ENCODE measurements at regions not wholly inside any gene's neighbourhood (a gene's known extent, or its start where the extent isn't known, plus 50 kb on each side); places are given as distances from the start of the nearest gene placed in this dataset.

DNA sequence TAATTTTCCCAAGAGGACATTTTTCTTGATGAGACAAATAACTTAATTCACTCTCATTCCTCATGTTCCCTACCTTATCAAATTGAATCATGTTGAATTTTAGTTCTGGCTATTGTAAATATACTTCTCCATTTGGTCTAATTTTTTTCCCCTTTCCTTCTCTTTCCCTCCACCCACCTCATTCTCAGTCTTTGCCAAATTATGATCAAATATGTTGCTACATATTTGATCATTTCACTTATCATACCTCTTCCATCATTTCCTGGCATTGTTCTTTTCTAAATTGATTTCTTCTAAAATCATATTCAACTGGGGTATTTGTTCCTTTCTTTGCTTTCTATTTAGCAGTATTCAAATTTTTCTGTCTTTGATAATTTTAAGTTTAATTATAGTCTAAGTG, 52.3 kb downstream of the HDGFL1 start:
- FAIRE-seq (no peak), DNase-seq (ENCODE audit: extremely low spot score, insufficient read length, low read depth) (no peak)

DNA sequence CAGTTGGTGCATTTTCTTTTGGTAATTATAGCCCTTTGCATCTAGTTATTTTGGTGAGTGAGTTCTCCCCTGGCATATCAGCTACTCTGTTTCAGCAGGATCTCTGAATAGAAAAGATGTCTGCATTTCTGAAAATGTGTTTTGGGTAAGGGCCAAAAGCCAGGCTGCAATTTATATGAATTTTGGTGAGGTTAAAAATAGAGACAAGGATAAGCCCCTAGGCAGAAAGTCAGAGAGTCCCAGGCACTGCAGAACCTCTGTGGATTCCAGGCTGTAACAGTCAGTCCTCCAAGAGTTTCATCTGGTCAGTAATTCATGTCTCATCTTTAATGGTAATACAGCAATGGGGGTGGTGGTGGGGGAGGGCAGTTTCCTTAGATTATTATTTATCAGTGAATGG, 53.0 kb downstream of the HDGFL1 start:
- DNase-seq (ENCODE audit: extremely low spot score, insufficient read length, low read depth) (no peak), FAIRE-seq (no peak)

GRCh38 chr6:22622813-22623212, 53.4 kb downstream of the HDGFL1 start:
- FAIRE-seq, result no peak
- DNase-seq (ENCODE audit: extremely low spot score, insufficient read length, low read depth), result no peak

GRCh38 chr6:22627644-22628043, 58.3 kb downstream of the HDGFL1 start:
- DNase-seq (ENCODE audit: extremely low spot score, insufficient read length, low read depth), result no peak
- FAIRE-seq, result no peak

DNA sequence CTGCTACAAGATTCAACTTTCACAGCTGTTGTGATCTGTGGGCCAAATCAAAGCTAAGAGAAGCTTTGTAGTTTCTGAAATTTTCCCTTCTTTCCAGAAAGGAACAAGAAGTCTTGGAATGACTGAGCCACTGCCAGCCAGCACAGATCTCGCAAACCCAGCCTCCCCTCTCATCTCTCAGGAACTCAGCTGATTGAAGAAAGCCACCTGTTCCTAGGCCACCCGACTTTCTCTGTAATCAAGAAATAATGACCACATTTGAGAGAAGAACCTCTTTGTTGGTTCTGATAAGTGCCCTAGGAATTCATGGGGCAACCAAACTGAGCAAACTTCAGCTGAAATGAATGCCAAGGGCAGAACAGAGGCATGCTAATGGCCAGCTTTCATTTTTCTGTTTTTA, 61.7 kb downstream of the HDGFL1 start:
- FAIRE-seq (no peak), DNase-seq (ENCODE audit: extremely low spot score, insufficient read length, low read depth) (no peak)

GRCh38 chr6:22632581-22633145, 63.3 kb downstream of the HDGFL1 start:
- FAIRE-seq (no peak), DNase-seq (ENCODE audit: extremely low spot score, insufficient read length, low read depth) (no peak)

GRCh38 chr6:22636452-22636851, 67.1 kb downstream of the HDGFL1 start:
- DNase-seq (ENCODE audit: extremely low spot score, insufficient read length, low read depth) (no peak), FAIRE-seq (no peak)

DNA sequence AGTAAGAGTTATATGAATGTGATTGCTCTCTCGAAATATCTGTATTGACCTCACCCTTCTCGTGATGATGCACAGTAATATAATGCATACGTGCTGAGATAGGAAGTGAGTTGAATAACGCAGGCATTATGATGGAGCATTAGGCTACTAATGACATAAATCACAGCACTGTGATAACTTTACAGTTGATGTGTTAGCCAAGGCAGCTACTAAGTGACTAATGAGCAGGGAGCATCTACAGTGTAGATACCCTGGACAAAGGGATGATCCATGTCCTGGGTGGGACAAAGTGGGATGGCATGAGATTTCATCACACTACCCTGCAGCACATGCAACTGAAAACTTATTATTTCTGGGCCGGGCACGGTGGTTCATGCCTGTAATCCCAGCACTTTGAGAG, 68.4 kb downstream of the HDGFL1 start:
- FAIRE-seq (no peak), DNase-seq (ENCODE audit: extremely low spot score, insufficient read length, low read depth) (no peak)

DNA sequence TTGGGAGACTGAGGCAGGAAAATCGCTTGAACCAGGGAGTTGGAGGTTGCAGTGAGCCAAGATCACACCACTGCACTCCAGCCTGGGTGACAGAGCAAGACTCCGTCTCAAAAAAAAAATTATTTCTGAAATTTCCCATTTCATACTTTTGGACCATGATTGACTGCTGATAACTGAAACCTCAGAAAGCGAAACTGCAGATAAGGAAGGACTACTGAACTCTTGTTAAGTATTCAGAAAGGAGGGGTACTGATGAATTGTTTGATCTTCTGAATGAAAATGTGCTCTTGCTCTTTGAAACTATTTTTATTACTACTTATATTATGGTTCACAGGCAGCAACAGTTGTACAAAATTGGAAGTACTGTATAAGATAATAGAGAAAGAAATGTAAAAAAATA, 69.0 kb downstream of the HDGFL1 start:
- no peak for FAIRE-seq

DNA sequence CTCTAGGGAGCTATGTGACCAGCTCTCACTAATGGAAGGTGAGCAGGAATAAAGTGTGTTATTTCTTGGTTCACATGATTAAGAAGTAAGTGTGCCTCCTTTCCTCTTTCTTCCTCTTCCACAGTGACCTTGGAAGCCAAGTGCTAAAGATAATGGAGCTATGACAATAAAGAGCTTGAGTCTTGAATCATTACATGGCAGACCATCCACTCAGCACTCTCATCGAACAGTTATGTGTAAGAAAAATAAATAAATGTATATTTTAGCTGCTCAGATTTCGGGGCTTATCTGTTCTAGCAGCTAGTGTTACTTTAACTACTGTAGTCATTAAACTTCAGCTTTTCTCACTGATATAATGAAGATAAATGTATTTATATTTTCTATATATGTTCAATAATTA, 72.9 kb downstream of the HDGFL1 start:
- FAIRE-seq (no peak), DNase-seq (ENCODE audit: extremely low spot score, insufficient read length, low read depth) (no peak)

More for the DNA sequence above, 69.0 kb downstream of the HDGFL1 start:
- no peak for DNase-seq (ENCODE audit: extremely low spot score, insufficient read length, low read depth)

DNA sequence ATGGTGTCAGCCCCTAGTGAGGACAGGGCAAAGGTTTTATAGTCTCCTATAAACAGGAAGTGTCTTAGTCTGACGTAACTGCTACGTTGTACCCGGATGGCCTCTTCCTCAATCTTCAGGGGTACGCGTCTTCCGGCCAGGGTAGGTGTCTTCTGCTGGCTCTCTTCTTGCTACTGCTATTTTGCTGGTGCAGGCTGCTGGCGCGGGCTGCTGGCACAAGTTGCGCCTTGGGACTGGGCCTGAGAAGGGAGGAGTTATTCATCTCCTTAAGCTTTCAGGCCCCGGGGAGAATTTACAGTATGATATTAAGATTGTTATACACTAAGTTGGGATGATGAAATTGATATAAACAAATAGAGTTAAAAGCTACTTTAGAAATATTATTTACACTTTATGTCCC, 74.4 kb downstream of the HDGFL1 start:
- no peak for FAIRE-seq

GRCh38 chr6:22647719-22648118, 78.4 kb downstream of the HDGFL1 start:
- DNase-seq (ENCODE audit: extremely low spot score, insufficient read length, low read depth), result no peak
- FAIRE-seq, result no peak

More for the DNA sequence above, 74.4 kb downstream of the HDGFL1 start:
- no peak for DNase-seq (ENCODE audit: extremely low spot score, insufficient read length, low read depth)

DNA sequence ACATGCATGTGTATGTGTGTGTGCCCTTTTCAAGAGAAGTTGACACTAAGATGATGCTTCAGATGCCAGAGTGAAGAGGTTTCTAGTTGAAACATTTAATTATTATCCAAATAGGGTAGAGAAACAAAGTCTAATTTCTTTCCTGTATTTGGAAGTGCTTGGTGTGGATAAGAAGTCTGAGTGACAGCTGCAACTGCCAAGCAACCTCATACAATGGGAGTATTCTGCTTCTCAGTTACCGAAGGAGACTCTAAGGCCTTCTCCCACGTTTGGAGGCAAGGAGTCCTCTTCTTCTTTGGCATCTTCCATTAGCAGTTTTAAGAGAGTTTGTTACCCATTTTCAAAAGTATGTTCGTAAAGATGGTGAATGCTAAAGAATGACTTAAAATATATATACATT, 82.4 kb downstream of the HDGFL1 start:
- DNase-seq (ENCODE audit: extremely low spot score, insufficient read length, low read depth) (no peak), FAIRE-seq (no peak)

- FAIRE-seq (no peak), DNase-seq (ENCODE audit: extremely low spot score, insufficient read length, low read depth) (no peak)
Measured at GRCh38 chr6:22653980-22654610, 84.7 kb downstream of the HDGFL1 start.

DNA sequence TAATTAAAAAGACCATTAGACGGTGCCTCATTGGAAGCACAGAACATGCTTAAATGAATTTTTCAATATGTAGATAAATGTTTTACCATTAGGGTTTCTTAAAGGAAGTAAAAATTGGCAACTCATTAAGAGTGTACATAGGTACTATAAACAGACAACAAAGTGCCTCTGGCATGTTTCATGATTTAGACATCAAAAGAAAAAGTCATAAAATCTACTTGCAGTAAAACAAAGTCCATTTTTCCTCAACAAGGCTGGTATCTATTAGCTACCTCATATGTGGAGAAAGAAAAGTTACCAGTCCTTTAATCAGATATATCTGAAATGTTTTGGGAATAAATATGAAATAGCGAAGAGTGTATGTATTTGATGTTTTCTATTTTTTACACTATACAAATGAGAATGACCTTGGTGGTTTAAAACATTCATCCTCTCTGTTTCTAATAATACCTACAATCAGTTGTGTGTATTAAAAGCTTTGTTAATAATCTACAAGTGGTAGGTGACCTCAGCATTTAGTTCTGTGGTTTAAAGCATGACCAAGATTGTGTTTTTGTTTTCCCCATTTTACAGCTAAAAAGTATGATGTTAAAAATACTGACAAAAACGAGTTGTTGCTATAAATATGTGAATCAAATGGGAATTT, 87.5 kb downstream of the HDGFL1 start:
- FAIRE-seq (no peak), DNase-seq (ENCODE audit: extremely low spot score, insufficient read length, low read depth) (no peak)

DNA sequence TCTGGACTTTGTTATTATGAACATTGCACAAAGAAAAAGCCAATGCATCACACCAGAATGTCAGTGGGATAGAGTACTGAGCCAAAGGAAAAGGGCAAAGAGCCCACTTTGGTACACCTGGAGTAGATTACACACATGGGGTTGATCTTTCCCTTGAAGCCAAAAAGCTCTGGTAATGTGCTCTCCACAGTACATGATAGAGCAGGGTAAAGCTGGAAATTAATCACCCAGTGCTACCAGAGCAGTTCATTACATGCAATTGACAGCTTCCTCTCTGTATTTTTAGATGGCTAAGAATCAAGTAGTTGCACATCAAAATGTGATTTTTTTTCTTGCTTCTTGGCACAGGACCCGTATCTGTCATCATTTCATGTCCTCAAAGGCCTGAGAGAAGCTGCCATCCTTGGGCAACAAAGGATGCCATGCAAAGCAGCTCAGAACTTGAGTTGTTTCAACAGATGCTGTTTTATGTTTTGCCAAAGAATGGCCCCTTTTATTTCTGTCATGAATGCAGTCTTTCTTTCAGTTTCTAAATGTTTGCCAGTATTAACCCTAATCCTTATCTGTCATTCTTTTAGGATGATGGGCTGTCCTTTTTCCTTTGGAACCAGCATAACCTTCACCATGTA, 88.1 kb downstream of the HDGFL1 start:
- FAIRE-seq (no peak), DNase-seq (ENCODE audit: extremely low spot score, insufficient read length, low read depth) (no peak)

DNA sequence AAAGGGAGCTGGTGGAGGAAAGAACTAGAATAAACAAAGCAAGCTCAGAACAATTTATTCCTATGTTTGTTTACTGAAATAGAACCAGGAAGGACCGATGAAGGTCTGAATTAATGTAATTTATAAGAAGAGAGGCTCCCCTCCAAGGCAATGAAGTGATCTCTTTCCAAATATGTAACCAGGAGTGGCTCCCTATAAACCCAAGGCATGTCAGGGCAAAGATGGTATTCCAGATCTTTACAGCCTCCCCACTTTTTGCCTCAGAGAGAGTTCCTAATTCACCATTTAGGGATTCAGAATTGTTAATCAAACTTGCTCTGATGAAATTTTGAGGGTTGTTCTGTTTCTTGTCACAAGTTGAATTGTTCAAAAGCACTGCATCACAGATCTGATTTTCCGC, 88.8 kb downstream of the HDGFL1 start:
- FAIRE-seq (no peak), DNase-seq (ENCODE audit: extremely low spot score, insufficient read length, low read depth) (no peak)

DNA sequence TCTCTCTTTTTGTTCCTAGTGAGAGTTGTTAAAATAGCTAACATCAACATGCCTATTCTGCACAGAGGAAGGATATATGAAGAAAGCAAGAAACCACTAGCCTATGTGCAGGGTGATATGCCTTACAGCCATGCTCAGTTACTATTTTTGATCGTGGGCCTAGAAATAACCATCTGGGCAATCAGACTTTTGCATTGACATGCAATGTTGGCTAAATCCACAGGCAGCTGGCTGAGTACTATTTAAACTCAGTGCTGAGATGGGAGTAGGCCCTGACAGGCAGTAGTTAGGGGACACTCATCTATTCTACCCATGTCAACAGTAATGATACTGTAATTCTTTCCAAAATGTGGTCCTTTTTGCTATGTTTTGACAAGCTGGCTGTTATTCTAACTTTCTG, 89.6 kb downstream of the HDGFL1 start:
- no peak for FAIRE-seq
- DNase-seq (ENCODE audit: extremely low spot score, insufficient read length, low read depth), result no peak

- no peak for FAIRE-seq
Measured at GRCh38 chr6:22664968-22665367, 95.6 kb downstream of the HDGFL1 start.

GRCh38 chr6:22666021-22666420, 96.7 kb downstream of the HDGFL1 start:
- DNase-seq (ENCODE audit: extremely low spot score, insufficient read length, low read depth), result no peak
- no peak for FAIRE-seq

More at GRCh38 chr6:22664968-22665367, 95.6 kb downstream of the HDGFL1 start:
- DNase-seq (ENCODE audit: extremely low spot score, insufficient read length, low read depth), result no peak

DNA sequence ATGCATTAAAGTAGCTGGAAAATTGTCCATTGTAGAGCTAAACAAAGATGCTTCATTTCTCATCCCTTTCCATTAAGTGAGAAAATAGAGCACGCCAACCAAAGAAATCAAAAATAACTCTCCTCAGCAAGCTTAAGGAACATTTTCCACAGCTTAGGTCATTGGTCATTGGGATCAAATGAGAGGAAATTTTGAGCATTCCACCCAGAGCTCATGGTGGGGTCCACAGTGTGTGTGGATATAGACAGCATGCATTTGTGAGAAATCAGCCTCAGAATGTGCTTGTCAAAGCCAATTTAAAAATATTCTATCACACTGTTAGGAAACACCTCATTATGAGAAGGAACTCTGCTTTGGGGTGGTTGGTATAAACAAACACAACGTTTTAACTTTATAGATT, 97.2 kb downstream of the HDGFL1 start:
- no peak for FAIRE-seq

More for the DNA sequence above, 97.2 kb downstream of the HDGFL1 start:
- DNase-seq (ENCODE audit: extremely low spot score, insufficient read length, low read depth), result no peak
